ENCODE measurements at regions not wholly inside any gene's neighbourhood (a gene's known extent, or its start where the extent isn't known, plus 50 kb on each side); places are given as distances from the start of the nearest gene placed in this dataset.

DNA sequence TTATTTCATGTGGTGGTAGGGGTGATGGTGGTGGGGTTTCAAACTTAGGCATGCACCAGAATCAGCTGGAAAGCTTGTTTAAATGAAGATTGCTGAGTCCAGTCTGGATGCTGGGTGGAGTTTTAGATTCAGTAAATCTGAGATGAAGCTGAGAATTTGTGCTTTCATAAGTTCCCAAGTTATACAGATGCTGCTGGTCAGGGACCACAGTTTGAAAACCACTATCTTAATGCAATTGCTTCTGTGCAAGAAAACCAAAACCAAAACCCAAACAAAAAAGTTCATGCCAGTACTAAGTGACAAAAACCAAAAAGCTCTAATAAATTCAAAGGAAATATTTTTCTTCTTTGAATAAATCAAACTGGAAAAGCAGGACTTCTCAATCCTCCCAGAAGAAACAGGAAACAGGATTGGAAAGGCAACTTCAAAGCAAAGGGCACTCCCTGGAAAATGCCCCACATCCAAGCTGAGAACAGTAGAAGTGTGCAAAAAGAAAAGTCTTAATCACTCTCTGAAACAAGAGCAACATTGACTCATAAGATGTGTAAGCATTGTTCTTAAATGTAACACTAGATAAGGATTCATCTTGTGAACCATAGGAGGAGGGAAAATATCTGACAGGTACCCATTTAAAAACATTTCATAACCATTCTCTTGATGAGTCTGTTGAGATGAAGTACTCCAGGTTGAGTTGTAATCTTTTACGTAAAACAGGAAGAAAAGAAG is 481.5 kb upstream of the HSF2 start:
- Histone ChIP-seq H3K36me3 (ENCODE audit: control insufficient read depth in 2 of 3, insufficient read depth in 3 of 3, low read length in 3 of 3) (no peaks in the 10 kb centered on the region), H3K4me1 (ENCODE audit: control insufficient read depth in 2 of 3, insufficient read depth in 2 of 3, low read depth in 1 of 3, low read length in 3 of 3) (no peaks in the 10 kb centered on the region), H3K27ac (ENCODE audit: low read depth in 2 of 2, low read length in 2 of 2) (no peak overlapping the region), H3K9me3 (ENCODE audit: control insufficient read depth in 2 of 3, insufficient read depth in 1 of 3, low read length in 3 of 3) (no peaks in the 10 kb centered on the region), H3K27me3 (ENCODE audit: control insufficient read depth, insufficient read depth, low read length) (no peaks in the 10 kb centered on the region), H3K4me3 (ENCODE audit: low read length in 3 of 3) (no peak overlapping the region), H3K9ac (ENCODE audit: low read length in 3 of 3) (no peak overlapping the region)
- DNase-seq = no peak
- TF ChIP-seq, protein P1, sequence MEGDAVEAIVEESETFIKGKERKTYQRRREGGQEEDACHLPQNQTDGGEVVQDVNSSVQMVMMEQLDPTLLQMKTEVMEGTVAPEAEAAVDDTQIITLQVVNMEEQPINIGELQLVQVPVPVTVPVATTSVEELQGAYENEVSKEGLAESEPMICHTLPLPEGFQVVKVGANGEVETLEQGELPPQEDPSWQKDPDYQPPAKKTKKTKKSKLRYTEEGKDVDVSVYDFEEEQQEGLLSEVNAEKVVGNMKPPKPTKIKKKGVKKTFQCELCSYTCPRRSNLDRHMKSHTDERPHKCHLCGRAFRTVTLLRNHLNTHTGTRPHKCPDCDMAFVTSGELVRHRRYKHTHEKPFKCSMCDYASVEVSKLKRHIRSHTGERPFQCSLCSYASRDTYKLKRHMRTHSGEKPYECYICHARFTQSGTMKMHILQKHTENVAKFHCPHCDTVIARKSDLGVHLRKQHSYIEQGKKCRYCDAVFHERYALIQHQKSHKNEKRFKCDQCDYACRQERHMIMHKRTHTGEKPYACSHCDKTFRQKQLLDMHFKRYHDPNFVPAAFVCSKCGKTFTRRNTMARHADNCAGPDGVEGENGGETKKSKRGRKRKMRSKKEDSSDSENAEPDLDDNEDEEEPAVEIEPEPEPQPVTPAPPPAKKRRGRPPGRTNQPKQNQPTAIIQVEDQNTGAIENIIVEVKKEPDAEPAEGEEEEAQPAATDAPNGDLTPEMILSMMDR (IDR thresholded peaks at IDR 0.05; ENCODE audit: borderline replicate concordance, extremely low read depth, insufficient read depth) = no peak
- FAIRE-seq = no peak
- intact Hi-C loops (cut with DNase I) = no loop called here

DNA sequence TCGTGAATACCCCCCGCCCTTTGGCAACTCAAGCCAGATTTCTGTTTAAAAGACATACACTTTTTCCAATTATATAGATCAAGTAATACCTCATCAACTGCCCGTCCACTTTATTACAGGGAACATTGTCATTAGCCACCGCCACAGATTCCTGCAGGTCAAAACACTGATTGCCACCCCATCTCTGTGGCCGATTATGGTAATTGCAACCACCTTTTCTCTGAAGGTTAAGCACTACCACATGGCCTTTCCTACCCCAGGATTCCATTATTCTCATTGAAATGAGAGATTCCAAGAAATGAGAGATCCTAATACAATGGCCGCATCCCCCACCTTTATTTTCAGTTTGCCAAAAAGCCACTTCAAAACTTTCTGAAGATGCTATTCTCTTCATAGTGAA is 478.8 kb upstream of the HSF2 start:
- H3K9me3 ChIP-seq (ENCODE audit: control insufficient read depth in 2 of 3, insufficient read depth in 1 of 3, low read length in 3 of 3) = no peaks in the 10 kb centered on the region
- TF ChIP-seq, protein P1 (IDR thresholded peaks at IDR 0.05; ENCODE audit: borderline replicate concordance, extremely low read depth, insufficient read depth) = no peak
- H3K9ac ChIP-seq (ENCODE audit: low read length in 3 of 3) = no peak overlapping the region
- no peak for DNase-seq
- H3K27ac ChIP-seq (ENCODE audit: low read depth in 2 of 2, low read length in 2 of 2) = no peak overlapping the region
- H3K36me3 ChIP-seq (ENCODE audit: control insufficient read depth in 2 of 3, insufficient read depth in 3 of 3, low read length in 3 of 3) = no peaks in the 10 kb centered on the region
- intact Hi-C loops (cut with DNase I) = no loop called here
- no peak for FAIRE-seq
- H3K27me3 ChIP-seq (ENCODE audit: control insufficient read depth, insufficient read depth, low read length) = no peaks in the 10 kb centered on the region
- H3K4me3 ChIP-seq (ENCODE audit: low read length in 3 of 3) = no peak overlapping the region
- H3K4me1 ChIP-seq (ENCODE audit: control insufficient read depth in 2 of 3, insufficient read depth in 2 of 3, low read depth in 1 of 3, low read length in 3 of 3) = no peaks in the 10 kb centered on the region

DNA sequence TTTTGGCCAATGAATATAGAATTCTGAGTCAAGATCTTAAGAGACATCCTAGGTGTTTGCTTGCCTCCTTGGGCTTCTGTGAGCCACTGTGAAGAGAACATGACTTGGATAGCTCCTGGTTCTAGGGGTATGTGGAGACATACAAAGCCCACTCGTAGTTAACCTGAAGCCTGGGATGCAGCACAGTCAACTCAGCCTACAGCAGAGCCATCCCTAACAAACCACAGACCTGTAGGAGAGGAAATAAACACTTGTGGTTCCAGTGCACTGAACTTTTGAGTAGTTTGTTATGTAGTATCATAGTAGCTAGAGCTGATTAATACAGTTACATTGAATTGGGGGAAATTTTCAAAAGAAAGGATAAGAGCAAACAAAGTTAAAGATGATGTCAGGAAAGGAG is 474.4 kb upstream of the HSF2 start:
- no peaks in the 10 kb centered on the region for H3K36me3 ChIP-seq (ENCODE audit: control insufficient read depth in 2 of 3, insufficient read depth in 3 of 3, low read length in 3 of 3)
- no peak for FAIRE-seq
- TF ChIP-seq, protein P1 (IDR thresholded peaks at IDR 0.05; ENCODE audit: borderline replicate concordance, extremely low read depth, insufficient read depth) = no peak
- H3K4me3 ChIP-seq (ENCODE audit: low read length in 3 of 3) = no peak overlapping the region
- H3K27ac ChIP-seq (ENCODE audit: low read depth in 2 of 2, low read length in 2 of 2) = no peak overlapping the region
- no peaks in the 10 kb centered on the region for H3K27me3 ChIP-seq (ENCODE audit: control insufficient read depth, insufficient read depth, low read length)
- no peak overlapping the region for H3K9ac ChIP-seq (ENCODE audit: low read length in 3 of 3)
- H3K9me3 ChIP-seq (ENCODE audit: control insufficient read depth in 2 of 3, insufficient read depth in 1 of 3, low read length in 3 of 3) = no peaks in the 10 kb centered on the region
- intact Hi-C loops (cut with DNase I) = no loop called here
- no peaks in the 10 kb centered on the region for H3K4me1 ChIP-seq (ENCODE audit: control insufficient read depth in 2 of 3, insufficient read depth in 2 of 3, low read depth in 1 of 3, low read length in 3 of 3)
- no peak for DNase-seq
